AG10803 (cell line): ENCODE measurements at regions not wholly inside any gene's neighbourhood (a gene's known extent, or its start where the extent isn't known, plus 50 kb on each side); places are given as distances from the start of the nearest gene placed in this dataset.
"Not testable (repeated sequence)": the region's sequence is repeated elsewhere in the genome, so short reads cannot be mapped to it uniquely, and the experiment has no call there.

Experiments used
- DNase-seq: peaks from one replicate; pipeline ENCODE4 v3.0.0; 2010; ENCODE audit warnings: low read depth
- H3K4me3 ChIP-seq: 2 replicates; pipeline ENCODE4 v1.5.1; 2011; ENCODE audit warnings: mild to moderate bottlenecking, low read length, control low read depth
- TF ChIP-seq, protein P1 (sequence below): conservative IDR thresholded peaks from 2 replicates; pipeline ENCODE4 v1.5.1; 2011; ENCODE audit warnings: mild to moderate bottlenecking, low read length, control low read depth, inconsistent platforms

DNA sequence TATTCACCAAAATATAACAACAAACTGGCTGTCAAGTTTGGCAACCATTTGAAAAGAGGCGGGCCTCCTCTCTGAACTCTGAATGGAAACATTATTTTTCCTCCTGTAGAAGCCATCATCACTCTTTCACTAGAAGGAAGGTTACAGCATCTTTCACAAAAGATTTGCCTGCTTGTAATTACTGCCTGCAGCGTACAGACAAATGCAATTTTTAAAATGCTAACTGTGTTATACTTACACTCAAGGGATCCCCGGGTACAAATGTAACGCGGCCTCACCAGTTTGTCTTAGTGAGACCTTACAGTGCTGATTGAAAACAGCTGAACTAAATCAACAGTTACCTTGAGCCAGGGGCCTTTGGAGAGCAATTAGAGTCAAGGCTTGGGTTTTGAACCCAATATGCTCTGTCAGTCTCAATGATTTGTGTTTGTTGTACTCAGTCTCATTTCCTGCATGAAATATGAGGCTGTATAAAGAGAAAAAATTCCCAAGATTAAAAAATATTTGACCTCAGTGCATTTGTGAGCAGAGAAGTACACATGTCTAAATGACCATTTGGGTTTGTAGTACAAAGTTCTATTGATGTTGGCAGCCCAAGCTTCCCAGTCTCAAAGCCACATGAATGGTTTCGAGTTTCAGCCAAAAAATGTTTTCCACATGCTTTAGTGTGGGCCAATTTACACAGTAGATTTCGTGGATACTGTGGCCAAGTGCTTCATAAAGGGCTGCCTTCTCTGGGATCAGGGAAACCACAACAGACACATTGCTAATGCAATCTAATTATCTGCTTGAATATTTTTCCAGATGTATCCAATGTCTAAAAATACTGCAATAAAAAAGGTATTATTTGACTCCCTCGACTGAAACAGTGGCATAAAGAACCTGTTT lies 500.0 kb downstream of the SPATA31D1 start:
- H3K4me3 ChIP-seq: no peak overlapping the region
- TF ChIP-seq, protein P1, sequence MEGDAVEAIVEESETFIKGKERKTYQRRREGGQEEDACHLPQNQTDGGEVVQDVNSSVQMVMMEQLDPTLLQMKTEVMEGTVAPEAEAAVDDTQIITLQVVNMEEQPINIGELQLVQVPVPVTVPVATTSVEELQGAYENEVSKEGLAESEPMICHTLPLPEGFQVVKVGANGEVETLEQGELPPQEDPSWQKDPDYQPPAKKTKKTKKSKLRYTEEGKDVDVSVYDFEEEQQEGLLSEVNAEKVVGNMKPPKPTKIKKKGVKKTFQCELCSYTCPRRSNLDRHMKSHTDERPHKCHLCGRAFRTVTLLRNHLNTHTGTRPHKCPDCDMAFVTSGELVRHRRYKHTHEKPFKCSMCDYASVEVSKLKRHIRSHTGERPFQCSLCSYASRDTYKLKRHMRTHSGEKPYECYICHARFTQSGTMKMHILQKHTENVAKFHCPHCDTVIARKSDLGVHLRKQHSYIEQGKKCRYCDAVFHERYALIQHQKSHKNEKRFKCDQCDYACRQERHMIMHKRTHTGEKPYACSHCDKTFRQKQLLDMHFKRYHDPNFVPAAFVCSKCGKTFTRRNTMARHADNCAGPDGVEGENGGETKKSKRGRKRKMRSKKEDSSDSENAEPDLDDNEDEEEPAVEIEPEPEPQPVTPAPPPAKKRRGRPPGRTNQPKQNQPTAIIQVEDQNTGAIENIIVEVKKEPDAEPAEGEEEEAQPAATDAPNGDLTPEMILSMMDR: no peak
- peak; percentile 92 for DNase-seq

DNA sequence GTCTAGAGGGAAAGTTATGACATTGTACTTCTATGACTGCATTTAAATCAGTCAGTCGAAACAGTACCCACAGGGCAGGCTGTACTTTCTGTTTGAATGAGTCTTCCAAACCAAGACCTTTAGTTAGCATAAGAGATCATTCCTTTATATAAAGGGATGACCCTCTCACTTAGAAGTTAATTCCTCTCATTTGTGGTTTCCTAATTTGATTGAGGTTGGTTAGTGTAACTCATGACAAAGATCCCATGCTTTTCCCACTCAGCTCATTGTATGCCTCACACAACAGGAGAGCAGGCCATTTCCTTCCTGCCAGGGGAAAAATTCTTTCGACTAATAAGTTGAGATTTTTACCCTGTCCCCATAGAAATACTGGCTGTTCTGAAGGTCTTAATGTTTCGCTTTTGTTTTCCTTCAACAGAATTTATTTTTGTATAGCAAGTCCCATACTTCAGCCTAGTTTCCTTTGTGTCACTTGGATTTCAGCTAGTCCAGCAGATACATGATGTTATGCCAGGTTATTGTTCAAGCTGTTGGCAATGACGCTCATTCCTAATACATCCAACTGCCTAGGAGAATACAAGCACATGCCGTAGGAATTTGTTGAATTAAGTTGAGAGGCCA lies 500.7 kb downstream of the SPATA31D1 start:
- H3K4me3 ChIP-seq: no peak overlapping the region
- TF ChIP-seq, protein P1: no peak
- peak; percentile 43 for DNase-seq

DNA sequence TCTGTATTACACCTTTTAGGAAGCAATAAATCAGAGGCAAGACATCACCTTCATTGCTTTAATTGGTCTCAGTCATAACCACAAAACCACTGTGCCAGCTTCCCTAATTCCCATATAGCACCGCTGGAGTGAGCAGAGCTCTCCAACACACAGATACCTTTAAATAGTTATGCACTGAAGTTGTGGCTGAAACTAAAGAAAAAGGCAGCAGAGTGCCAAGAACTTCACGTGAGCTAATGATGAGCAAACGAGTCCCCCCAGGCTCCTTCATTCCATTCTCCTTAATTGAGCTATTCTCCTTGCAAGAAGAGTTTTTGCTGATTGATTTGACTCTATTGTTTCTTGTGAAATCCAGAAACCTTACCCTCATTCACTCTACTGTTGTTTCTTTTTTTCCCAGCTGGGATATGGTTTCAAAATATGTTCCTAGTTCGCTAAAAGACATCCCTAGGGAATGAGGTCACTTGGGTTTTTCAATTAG lies 501.5 kb downstream of the SPATA31D1 start:
- DNase-seq: peak; percentile 84
- TF ChIP-seq, protein P1: no peak
- no peak overlapping the region for H3K4me3 ChIP-seq

DNA sequence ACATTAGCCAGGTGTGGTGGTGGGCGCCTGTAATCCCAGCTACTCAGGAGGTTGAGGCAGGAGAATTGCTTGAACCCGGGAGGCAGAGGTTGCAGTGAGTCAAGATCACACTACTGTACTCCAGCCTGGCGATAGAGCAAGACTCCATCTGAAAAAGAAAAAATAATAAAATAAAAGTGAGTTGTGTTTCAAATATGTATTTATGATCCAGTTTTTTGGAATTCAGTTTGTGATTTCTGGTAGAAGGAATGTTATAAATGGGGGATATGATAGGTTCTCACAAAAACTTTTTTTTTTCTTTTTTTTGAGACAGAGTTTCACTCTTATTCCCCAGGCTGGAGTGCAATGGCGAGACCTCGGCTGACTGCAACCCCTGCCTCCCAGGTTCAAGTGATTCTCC lies 502.2 kb downstream of the SPATA31D1 start:
- H3K4me3 ChIP-seq: not testable (repeated sequence)
- peak; percentile 15 for DNase-seq

DNA sequence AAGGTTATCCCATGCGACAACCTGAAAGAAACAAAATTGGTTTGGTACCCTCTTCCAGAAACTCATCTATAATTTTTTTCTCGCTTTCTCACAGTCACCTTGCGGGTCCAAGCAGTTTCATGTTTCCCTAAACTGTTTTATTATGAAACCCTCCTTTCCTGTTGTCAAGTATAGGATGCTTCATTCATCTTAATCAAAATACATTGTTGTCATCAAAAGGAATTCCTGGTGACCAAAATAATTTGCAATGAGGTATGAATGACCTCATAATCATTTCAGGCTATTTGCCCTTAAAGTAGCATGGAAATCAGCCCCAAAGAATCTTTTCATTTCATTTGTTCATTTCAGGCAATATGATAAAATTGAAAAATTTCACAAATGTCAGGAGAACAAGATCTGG lies 503.0 kb downstream of the SPATA31D1 start:
- TF ChIP-seq, protein P1: no peak

DNA sequence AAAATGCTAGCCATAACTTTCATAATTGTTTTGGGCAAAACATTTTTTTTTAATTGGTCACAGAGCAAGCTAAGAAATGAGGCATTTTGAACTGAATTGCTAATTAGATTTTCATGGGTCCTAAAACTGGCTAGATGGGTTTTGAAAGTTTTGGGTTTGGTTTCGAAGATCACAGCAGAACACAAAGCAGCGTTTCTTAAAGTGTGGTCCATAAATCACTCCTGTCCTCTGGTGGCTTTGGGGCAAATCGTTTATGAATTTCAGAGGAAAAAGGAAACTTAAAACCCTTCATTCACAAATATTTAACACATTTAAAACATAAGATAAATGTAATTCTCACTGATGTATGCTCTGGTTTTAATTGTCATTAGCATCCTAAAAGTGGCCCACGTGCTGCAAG lies 503.7 kb downstream of the SPATA31D1 start:
- TF ChIP-seq, protein P1: 0 out of 2 replicates have a peak, but pooled peaks have one; percentile 10
- no peak overlapping the region for H3K4me3 ChIP-seq
- no peak for DNase-seq

More for the DNA sequence above, 503.0 kb downstream of the SPATA31D1 start:
- no peak overlapping the region for H3K4me3 ChIP-seq
- peak; percentile 4 for DNase-seq

DNA sequence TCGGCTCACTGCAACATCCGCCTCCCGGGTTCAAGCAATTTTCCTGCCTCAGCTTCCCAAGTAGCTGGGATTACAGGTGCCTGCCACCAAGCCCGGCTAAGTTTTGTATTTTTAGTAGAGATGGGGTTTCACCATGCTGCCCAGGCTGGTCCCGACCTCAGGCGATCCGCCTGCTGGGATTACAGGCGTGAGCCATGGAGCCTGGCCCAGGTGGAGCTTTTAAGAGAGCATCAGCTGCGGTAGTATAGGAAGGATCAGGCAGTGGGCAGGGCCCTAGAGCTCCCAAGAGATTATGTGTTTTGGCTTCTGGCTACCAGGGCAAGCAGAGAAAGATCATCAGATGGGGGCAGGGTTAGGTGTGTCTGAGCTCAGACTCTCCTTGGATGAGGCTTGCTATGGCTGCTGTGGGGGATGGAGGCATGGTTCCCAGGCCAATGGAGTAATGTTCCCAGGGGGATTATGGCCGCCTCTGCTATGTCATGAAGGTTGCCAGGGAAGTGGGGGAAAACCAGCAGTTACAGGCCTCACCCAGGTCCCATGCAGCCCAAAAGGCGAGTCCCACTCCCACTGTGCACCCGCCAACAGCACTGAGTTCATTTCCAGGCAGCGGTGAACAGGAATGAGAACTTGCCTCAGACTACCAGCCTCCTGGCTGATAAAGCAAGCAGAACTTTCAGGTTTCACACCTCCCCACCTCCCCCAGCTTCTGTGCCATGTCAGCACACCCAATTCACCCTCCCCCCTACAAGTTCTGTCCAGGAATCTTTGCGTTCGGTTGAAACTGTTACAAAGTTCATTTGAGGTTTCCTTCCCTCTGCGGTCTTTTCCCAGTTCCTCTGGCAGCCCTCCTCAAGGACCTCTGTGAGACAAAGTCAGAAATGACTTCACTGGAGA lies 507.6 kb downstream of the SPATA31D1 start:
- TF ChIP-seq, protein P1: no peak
- no peak overlapping the region for H3K4me3 ChIP-seq

More for the DNA sequence above, 507.6 kb downstream of the SPATA31D1 start:
- DNase-seq: no peak
